HL-60 (cell line): ENCODE measurements at regions not wholly inside any gene's neighbourhood (a gene's known extent, or its start where the extent isn't known, plus 50 kb on each side); places are given as distances from the start of the nearest gene placed in this dataset.

ENCODE experiments used
- GABPA ChIP-seq: IDR thresholded peaks from 2 replicates; pipeline ENCODE4 v1.6.1; 2012; ENCODE audit warnings: low read depth
- POLR2AphosphoS5 ChIP-seq: IDR thresholded peaks from 2 replicates; pipeline ENCODE4 v1.6.1; 2012; ENCODE audit warnings: low read depth
- REST ChIP-seq: IDR thresholded peaks from 2 replicates; pipeline ENCODE4 v1.6.1; 2012; ENCODE audit warnings: low read depth; ENCODE audit not compliant: insufficient replicate concordance
- SPI1 ChIP-seq: IDR thresholded peaks from 2 replicates; pipeline ENCODE4 v1.6.1; 2012; ENCODE audit warnings: low read depth, mild to moderate bottlenecking, borderline replicate concordance
- TF ChIP-seq, protein P1 (sequence below): IDR thresholded peaks from one replicate; pipeline ENCODE4 v1.5.1; 2011; ENCODE audit warnings: low read length, control low read depth, inconsistent platforms; ENCODE audit not compliant: insufficient read depth

- TF ChIP-seq, protein P1, sequence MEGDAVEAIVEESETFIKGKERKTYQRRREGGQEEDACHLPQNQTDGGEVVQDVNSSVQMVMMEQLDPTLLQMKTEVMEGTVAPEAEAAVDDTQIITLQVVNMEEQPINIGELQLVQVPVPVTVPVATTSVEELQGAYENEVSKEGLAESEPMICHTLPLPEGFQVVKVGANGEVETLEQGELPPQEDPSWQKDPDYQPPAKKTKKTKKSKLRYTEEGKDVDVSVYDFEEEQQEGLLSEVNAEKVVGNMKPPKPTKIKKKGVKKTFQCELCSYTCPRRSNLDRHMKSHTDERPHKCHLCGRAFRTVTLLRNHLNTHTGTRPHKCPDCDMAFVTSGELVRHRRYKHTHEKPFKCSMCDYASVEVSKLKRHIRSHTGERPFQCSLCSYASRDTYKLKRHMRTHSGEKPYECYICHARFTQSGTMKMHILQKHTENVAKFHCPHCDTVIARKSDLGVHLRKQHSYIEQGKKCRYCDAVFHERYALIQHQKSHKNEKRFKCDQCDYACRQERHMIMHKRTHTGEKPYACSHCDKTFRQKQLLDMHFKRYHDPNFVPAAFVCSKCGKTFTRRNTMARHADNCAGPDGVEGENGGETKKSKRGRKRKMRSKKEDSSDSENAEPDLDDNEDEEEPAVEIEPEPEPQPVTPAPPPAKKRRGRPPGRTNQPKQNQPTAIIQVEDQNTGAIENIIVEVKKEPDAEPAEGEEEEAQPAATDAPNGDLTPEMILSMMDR = no peak
- TF ChIP-seq POLR2AphosphoS5 (no peak), REST (no peak), GABPA (no peak), SPI1 (no peak)
These were observed 178.0 kb upstream of the EMCN start for GRCh38 chr4:100695871-100696270.
